ENCODE measurements at regions not wholly inside any gene's neighbourhood (a gene's known extent, or its start where the extent isn't known, plus 50 kb on each side); places are given as distances from the start of the nearest gene placed in this dataset.

DNA sequence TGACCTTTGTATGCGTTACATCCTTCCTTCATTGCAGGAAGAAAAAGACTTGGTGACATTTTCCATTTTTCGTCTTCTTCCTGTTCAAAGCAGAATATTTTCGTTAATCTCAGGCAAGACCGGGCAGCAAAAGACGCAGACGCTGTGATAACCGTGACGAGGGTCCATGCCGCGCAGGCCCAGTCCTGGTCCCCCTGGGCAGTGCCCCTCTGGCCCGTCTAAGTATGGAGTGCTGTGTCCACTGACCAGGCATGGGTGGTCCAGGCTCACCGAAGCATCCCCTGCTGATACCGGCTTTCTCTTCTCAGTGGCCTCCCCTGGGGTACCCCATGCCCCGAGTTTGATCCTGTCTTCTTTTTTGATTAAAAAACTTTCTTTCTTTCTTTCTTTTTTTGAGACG lies 135.2 kb upstream of the ASB18 start:
- H3K79me2 ChIP-seq (ENCODE audit: insufficient read depth, low read length) = no peaks in the 10 kb centered on the region
- no peaks in the 10 kb centered on the region for H3F3A ChIP-seq (ENCODE audit: low read depth)
- no peak overlapping the region for H3K4me2 ChIP-seq (ENCODE audit: low read depth, low read length, poor library complexity, severe bottlenecking)
- H4K20me1 ChIP-seq (ENCODE audit: insufficient read depth, low read length, poor library complexity, severe bottlenecking) = no peaks in the 10 kb centered on the region
- H3K9ac ChIP-seq (ENCODE audit: low read depth, low read length, poor library complexity, severe bottlenecking) = no peak overlapping the region
- no peak overlapping the region for H3K4me3 ChIP-seq (ENCODE audit: low read length, poor library complexity, severe bottlenecking)
- no peaks in the 10 kb centered on the region for H3K9me2 ChIP-seq (replicated peaks; ENCODE audit: low read depth, low read length)
- no peak overlapping the region for H2AFZ ChIP-seq (ENCODE audit: low read length)
- no peak for TF ChIP-seq EZH2phosphoT487 (IDR thresholded peaks at IDR 0.05; ENCODE audit: borderline replicate concordance)
- TF ChIP-seq, protein P1, sequence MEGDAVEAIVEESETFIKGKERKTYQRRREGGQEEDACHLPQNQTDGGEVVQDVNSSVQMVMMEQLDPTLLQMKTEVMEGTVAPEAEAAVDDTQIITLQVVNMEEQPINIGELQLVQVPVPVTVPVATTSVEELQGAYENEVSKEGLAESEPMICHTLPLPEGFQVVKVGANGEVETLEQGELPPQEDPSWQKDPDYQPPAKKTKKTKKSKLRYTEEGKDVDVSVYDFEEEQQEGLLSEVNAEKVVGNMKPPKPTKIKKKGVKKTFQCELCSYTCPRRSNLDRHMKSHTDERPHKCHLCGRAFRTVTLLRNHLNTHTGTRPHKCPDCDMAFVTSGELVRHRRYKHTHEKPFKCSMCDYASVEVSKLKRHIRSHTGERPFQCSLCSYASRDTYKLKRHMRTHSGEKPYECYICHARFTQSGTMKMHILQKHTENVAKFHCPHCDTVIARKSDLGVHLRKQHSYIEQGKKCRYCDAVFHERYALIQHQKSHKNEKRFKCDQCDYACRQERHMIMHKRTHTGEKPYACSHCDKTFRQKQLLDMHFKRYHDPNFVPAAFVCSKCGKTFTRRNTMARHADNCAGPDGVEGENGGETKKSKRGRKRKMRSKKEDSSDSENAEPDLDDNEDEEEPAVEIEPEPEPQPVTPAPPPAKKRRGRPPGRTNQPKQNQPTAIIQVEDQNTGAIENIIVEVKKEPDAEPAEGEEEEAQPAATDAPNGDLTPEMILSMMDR (conservative IDR thresholded peaks at IDR 0.05; ENCODE audit: low read length) = no peak
- H3K36me3 ChIP-seq (ENCODE audit: insufficient read depth, low read length) = no peaks in the 10 kb centered on the region
- H3K27me3 ChIP-seq (ENCODE audit: insufficient read depth, low read length, poor library complexity, severe bottlenecking) = no peaks in the 10 kb centered on the region
- no peaks in the 10 kb centered on the region for H3K4me1 ChIP-seq (ENCODE audit: insufficient read depth, low read length, poor library complexity, severe bottlenecking)
- H3K9me3 ChIP-seq (ENCODE audit: insufficient read depth, low read depth, low read length) = no peaks in the 10 kb centered on the region

DNA sequence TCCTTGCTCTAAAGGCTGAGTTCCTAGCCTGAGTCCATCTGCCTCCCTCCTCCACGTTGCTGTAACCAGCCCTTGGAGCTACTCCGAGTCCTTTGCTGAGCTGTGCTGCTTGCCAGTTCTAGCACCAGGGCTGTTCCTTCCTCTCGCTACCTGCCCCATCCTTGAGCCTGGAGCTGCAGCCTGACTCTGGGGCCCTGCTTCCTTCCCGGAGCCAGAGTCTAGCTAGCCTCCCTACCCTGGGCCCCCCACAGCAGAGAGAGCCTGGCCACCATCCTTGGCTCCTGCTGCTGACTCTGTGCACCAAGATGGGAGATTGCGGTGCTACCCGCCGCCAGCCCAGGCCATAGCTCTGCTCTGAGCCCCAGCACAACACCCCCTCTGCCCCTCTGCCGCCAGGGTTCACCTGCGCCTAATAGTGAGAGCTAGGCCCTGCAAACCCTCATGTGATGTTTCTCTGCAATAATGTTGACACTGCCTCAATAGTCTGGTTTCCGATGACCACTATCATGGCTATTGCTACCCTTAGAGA lies 135.9 kb upstream of the ASB18 start:
- Histone ChIP-seq H3K9ac (ENCODE audit: low read depth, low read length, poor library complexity, severe bottlenecking) (no peak overlapping the region), H4K20me1 (ENCODE audit: insufficient read depth, low read length, poor library complexity, severe bottlenecking) (no peaks in the 10 kb centered on the region), H3K9me3 (ENCODE audit: insufficient read depth, low read depth, low read length) (no peaks in the 10 kb centered on the region), H3K4me1 (ENCODE audit: insufficient read depth, low read length, poor library complexity, severe bottlenecking) (no peaks in the 10 kb centered on the region), H3K36me3 (ENCODE audit: insufficient read depth, low read length) (no peaks in the 10 kb centered on the region), H3K79me2 (ENCODE audit: insufficient read depth, low read length) (no peaks in the 10 kb centered on the region), H3K4me2 (ENCODE audit: low read depth, low read length, poor library complexity, severe bottlenecking) (no peak overlapping the region), H3K4me3 (ENCODE audit: low read length, poor library complexity, severe bottlenecking) (no peak overlapping the region), H3K9me2 (replicated peaks; ENCODE audit: low read depth, low read length) (no peaks in the 10 kb centered on the region), H3K27me3 (ENCODE audit: insufficient read depth, low read length, poor library complexity, severe bottlenecking) (no peaks in the 10 kb centered on the region), H3F3A (ENCODE audit: low read depth) (no peaks in the 10 kb centered on the region), H2AFZ (ENCODE audit: low read length) (no peak overlapping the region)
- no peak for TF ChIP-seq EZH2phosphoT487 (IDR thresholded peaks at IDR 0.05; ENCODE audit: borderline replicate concordance)
- TF ChIP-seq, protein P1 (conservative IDR thresholded peaks at IDR 0.05; ENCODE audit: low read length) = no peak

DNA sequence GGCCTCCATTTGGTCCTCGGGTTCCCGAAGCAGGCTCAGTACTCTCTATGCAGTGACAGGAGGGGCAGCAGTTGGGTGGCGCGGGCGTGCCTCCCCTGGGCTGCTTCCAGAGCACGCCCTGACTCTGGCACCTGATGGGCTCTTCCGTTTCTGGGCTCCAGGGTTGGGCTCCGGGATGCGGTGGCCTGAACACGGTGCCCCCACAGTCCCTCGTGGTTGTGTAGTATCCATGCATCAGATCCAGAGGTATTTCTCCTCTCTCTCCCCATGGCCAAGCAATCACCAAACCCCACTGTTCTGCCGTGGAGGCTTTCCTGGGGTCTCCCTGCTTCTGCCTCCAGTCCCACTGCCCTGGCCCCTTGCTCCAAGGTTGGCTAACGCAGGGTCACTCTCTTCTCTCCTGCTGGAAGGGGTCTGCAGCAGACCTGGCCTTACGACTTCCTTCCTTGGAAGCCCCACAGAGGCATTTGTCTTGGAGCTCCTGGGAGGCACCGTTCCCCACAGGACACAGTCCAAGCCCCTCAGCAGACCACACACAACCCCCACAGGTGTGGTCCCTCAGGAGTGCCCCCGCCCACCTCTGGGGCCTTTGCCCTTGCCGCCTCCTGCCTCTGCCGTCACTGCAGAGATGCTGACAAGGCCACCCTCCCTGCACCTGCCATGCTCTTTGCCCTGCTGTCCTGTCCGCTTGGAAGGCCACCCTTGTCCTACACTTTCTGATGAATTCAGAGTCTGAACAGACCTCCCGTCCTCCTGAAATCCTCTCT lies 136.6 kb upstream of the ASB18 start:
- TF ChIP-seq, protein P1 (conservative IDR thresholded peaks at IDR 0.05; ENCODE audit: low read length) = no peak
- TF ChIP-seq EZH2phosphoT487 (IDR thresholded peaks at IDR 0.05; ENCODE audit: borderline replicate concordance) = no peak
- Histone ChIP-seq H3K27me3 (ENCODE audit: insufficient read depth, low read length, poor library complexity, severe bottlenecking) (no peaks in the 10 kb centered on the region), H3F3A (ENCODE audit: low read depth) (no peaks in the 10 kb centered on the region)

More for the DNA sequence above, 136.6 kb upstream of the ASB18 start:
- Histone ChIP-seq H3K9me2 (replicated peaks; ENCODE audit: low read depth, low read length) (no peaks in the 10 kb centered on the region), H4K20me1 (ENCODE audit: insufficient read depth, low read length, poor library complexity, severe bottlenecking) (no peaks in the 10 kb centered on the region), H3K4me1 (ENCODE audit: insufficient read depth, low read length, poor library complexity, severe bottlenecking) (no peaks in the 10 kb centered on the region), H3K4me3 (ENCODE audit: low read length, poor library complexity, severe bottlenecking) (no peak overlapping the region), H3K36me3 (ENCODE audit: insufficient read depth, low read length) (no peaks in the 10 kb centered on the region), H3K9ac (ENCODE audit: low read depth, low read length, poor library complexity, severe bottlenecking) (no peak overlapping the region), H3K4me2 (ENCODE audit: low read depth, low read length, poor library complexity, severe bottlenecking) (no peak overlapping the region), H3K9me3 (ENCODE audit: insufficient read depth, low read depth, low read length) (no peaks in the 10 kb centered on the region), H2AFZ (ENCODE audit: low read length) (no peak overlapping the region), H3K79me2 (ENCODE audit: insufficient read depth, low read length) (no peaks in the 10 kb centered on the region)
